GM23248 (cell line): ENCODE measurements at regions not wholly inside any gene's neighbourhood (a gene's known extent, or its start where the extent isn't known, plus 50 kb on each side); places are given as distances from the start of the nearest gene placed in this dataset.

Experiments used
- EZH2 ChIP-seq: fragments of 200-600 bp; sonication (generic); IDR thresholded peaks from 2 replicates; pipeline ENCODE4 v1.6.1; 2018; ENCODE audit warnings: antibody characterized with exemption, mild to moderate bottlenecking; ENCODE audit not compliant: insufficient read depth, poor library complexity, severe bottlenecking
- EZH2phosphoT487 ChIP-seq: fragments of 200-600 bp; sonication (generic); IDR thresholded peaks from 2 replicates; pipeline ENCODE4 v1.6.1; 2018; ENCODE audit warnings: antibody characterized with exemption, moderate library complexity, mild to moderate bottlenecking, low read depth; ENCODE audit not compliant: insufficient read depth

DNA sequence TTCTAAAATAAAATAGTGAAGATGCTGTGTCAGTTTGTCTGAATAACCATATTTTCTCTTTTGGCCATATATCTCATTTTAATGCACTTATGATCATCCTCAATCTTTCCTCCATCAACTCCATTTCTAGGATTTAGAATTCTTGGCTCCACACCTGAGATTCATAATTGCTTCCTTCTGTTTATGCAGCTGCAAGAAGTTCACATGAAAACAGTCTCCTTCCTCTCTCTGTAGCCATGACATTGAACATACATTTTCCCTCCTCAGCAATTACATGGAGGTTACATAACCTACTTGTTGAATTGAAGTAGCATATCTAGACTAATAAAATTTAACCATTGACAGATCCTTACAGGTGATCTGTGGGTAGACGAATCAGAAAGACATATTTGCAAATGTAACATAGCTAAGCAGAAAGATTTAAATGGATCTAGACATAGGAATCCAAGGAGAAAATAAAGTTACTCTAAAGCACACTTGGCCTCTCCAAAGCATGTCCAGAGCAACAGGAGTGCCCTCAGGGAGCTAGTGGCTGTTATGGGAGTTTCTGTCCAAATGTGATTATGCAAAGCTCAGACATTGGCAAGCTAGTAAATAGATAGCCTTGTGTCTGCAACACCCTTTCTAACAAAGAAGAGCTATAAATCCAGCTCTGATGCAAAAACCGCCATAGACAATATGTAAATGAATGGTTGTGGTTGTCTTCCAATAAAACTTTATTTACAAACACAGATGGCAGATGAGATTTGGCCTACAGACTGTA, 119.9 kb upstream of the MPPED2 start:
- TF ChIP-seq EZH2 (no peak), EZH2phosphoT487 (no peak)
